Gastrocnemius medialis (tissue), 4 donors: ENCODE measurements at regions not wholly inside any gene's neighbourhood (a gene's known extent, or its start where the extent isn't known, plus 50 kb on each side); places are given as distances from the start of the nearest gene placed in this dataset.

ENCODE experiments used
- POLR2A ChIP-seq, 2 donors: fragments of 450-650 bp; IDR thresholded peaks; one replicate each; pipeline ENCODE4 v1.6.1; 2017; ENCODE audit warnings: antibody characterized with exemption in 2 of 2, mild to moderate bottlenecking in 2 of 2, moderate library complexity in 2 of 2
- TF ChIP-seq, protein P1 (sequence below), 5 experiments: fragments of 450-650 bp in 3 of 5; fragments of 200-600 bp in 2 of 5; sonication (generic) in 2 of 5; IDR thresholded peaks in 4 of 5; conservative IDR thresholded peaks in 1 of 5; 1 replicate in 4 of 5; 2 replicates in 1 of 5; pipeline ENCODE4 v1.5.1; 2016 to 2019; ENCODE audit warnings: antibody characterized with exemption in 5 of 5, mild to moderate bottlenecking in 3 of 5, moderate library complexity in 3 of 5

DNA sequence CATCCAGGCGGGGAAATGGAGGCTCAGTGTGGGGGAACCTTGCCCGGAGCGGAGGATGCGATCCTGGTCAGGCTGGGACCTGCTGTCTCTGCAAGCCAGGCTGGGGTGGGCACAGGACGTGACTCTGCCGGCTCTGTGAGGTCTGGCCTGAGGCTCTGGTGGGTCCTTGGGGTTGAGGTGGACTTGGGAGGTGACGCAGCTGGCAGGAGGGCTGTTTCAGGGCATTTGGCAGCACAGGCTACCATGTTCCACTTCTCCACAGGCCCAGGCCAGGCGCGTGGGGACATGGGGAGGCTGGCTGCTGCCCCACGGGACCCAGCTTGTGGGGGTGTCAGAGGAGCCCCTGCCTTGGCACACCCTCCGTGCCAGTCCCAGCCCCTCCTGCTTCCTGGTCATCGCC is 1199.7 kb downstream of the BRD1 start:
- no peak for TF ChIP-seq POLR2A (IDR thresholded peaks at IDR 0.05)
- TF ChIP-seq, protein P1, sequence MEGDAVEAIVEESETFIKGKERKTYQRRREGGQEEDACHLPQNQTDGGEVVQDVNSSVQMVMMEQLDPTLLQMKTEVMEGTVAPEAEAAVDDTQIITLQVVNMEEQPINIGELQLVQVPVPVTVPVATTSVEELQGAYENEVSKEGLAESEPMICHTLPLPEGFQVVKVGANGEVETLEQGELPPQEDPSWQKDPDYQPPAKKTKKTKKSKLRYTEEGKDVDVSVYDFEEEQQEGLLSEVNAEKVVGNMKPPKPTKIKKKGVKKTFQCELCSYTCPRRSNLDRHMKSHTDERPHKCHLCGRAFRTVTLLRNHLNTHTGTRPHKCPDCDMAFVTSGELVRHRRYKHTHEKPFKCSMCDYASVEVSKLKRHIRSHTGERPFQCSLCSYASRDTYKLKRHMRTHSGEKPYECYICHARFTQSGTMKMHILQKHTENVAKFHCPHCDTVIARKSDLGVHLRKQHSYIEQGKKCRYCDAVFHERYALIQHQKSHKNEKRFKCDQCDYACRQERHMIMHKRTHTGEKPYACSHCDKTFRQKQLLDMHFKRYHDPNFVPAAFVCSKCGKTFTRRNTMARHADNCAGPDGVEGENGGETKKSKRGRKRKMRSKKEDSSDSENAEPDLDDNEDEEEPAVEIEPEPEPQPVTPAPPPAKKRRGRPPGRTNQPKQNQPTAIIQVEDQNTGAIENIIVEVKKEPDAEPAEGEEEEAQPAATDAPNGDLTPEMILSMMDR (IDR thresholded peaks at IDR 0.05 in 4 of 5, conservative IDR thresholded peaks at IDR 0.05 in 1 of 5): no peak
